ENCODE measurements at regions not wholly inside any gene's neighbourhood (a gene's known extent, or its start where the extent isn't known, plus 50 kb on each side); places are given as distances from the start of the nearest gene placed in this dataset.
A peak's percentile ranks its signal among the peaks of the same experiment; 100 is the strongest.
"Not testable (repeated sequence)": the region's sequence is repeated elsewhere in the genome, so short reads cannot be mapped to it uniquely, and the experiment has no call there.

GRCh38 chr4:73671348-73671747, 51.1 kb upstream of the RASSF6 start:
- not testable (repeated sequence) for H3K9me3 ChIP-seq (ENCODE audit: severe bottlenecking); DNase-seq (ENCODE audit: low spot score); H3K27me3 ChIP-seq (ENCODE audit: insufficient read depth, poor library complexity, severe bottlenecking); H3K36me3 ChIP-seq (ENCODE audit: low read depth); H3K4me3 ChIP-seq (ENCODE audit: severe bottlenecking); H3K27ac ChIP-seq (ENCODE audit: poor library complexity, severe bottlenecking); ATAC-seq (ENCODE audit: low read depth)
- peaks cover 21% of the 10 kb centered on the region for H3K4me1 ChIP-seq (ENCODE audit: insufficient read depth, poor library complexity, severe bottlenecking)

GRCh38 chr4:73673286-73673685, 53.0 kb upstream of the RASSF6 start:
- H3K36me3 ChIP-seq (ENCODE audit: low read depth) = no peaks in the 10 kb centered on the region
- ATAC-seq (ENCODE audit: low read depth) (no peak), DNase-seq (ENCODE audit: low spot score) (no peak)
- H3K27me3 ChIP-seq (ENCODE audit: insufficient read depth, poor library complexity, severe bottlenecking) = no peaks in the 10 kb centered on the region
- peaks cover 36% of the 10 kb centered on the region for H3K4me1 ChIP-seq (ENCODE audit: insufficient read depth, poor library complexity, severe bottlenecking)
- TF ChIP-seq CTCF (IDR thresholded peaks at IDR 0.05; ENCODE audit: poor library complexity, severe bottlenecking) = no peak
- no peak overlapping the region for H3K4me3 ChIP-seq (ENCODE audit: severe bottlenecking)
- no peaks in the 10 kb centered on the region for H3K9me3 ChIP-seq (ENCODE audit: severe bottlenecking)
- no peak overlapping the region for H3K27ac ChIP-seq (ENCODE audit: poor library complexity, severe bottlenecking)

GRCh38 chr4:73674451-73674919, 54.2 kb upstream of the RASSF6 start:
- no peak for TF ChIP-seq CTCF (IDR thresholded peaks at IDR 0.05; ENCODE audit: poor library complexity, severe bottlenecking)

GRCh38 chr4:73675623-73676022, 55.4 kb upstream of the RASSF6 start:
- no peak overlapping the region for H3K4me3 ChIP-seq (ENCODE audit: severe bottlenecking)
- no peak for DNase-seq (ENCODE audit: low spot score)
- H3K27ac ChIP-seq (ENCODE audit: poor library complexity, severe bottlenecking) = peak overlapping the region; percentile 90
- no peaks in the 10 kb centered on the region for H3K27me3 ChIP-seq (ENCODE audit: insufficient read depth, poor library complexity, severe bottlenecking)
- no peaks in the 10 kb centered on the region for H3K9me3 ChIP-seq (ENCODE audit: severe bottlenecking)
- no peak for TF ChIP-seq CTCF (IDR thresholded peaks at IDR 0.05; ENCODE audit: poor library complexity, severe bottlenecking)
- H3K36me3 ChIP-seq (ENCODE audit: low read depth) = no peaks in the 10 kb centered on the region
- H3K4me1 ChIP-seq (ENCODE audit: insufficient read depth, poor library complexity, severe bottlenecking) = peaks cover 47% of the 10 kb centered on the region
- no peak for ATAC-seq (ENCODE audit: low read depth)

More at GRCh38 chr4:73674451-73674919, 54.2 kb upstream of the RASSF6 start:
- H3K27ac ChIP-seq (ENCODE audit: poor library complexity, severe bottlenecking) = peak overlapping the region; percentile 90
- H3K27me3 ChIP-seq (ENCODE audit: insufficient read depth, poor library complexity, severe bottlenecking) = no peaks in the 10 kb centered on the region
- no peaks in the 10 kb centered on the region for H3K36me3 ChIP-seq (ENCODE audit: low read depth)
- no peak overlapping the region for H3K4me3 ChIP-seq (ENCODE audit: severe bottlenecking)
- ATAC-seq (ENCODE audit: low read depth) (peak; percentile 43), DNase-seq (ENCODE audit: low spot score) (no peak)
- H3K4me1 ChIP-seq (ENCODE audit: insufficient read depth, poor library complexity, severe bottlenecking) = peaks cover 39% of the 10 kb centered on the region
- H3K9me3 ChIP-seq (ENCODE audit: severe bottlenecking) = no peaks in the 10 kb centered on the region

- no peak for DNase-seq (ENCODE audit: low spot score)
- H3K4me3 ChIP-seq (ENCODE audit: severe bottlenecking) = no peak overlapping the region
- TF ChIP-seq CTCF (IDR thresholded peaks at IDR 0.05; ENCODE audit: poor library complexity, severe bottlenecking) = no peak
These were observed 55.9 kb upstream of the RASSF6 start for GRCh38 chr4:73676136-73676535.

More at GRCh38 chr4:73676136-73676535, 55.9 kb upstream of the RASSF6 start:
- Histone ChIP-seq H3K27ac (ENCODE audit: poor library complexity, severe bottlenecking) (peak overlapping the region; percentile 90), H3K36me3 (ENCODE audit: low read depth) (no peaks in the 10 kb centered on the region), H3K27me3 (ENCODE audit: insufficient read depth, poor library complexity, severe bottlenecking) (no peaks in the 10 kb centered on the region), H3K4me1 (ENCODE audit: insufficient read depth, poor library complexity, severe bottlenecking) (peaks cover 47% of the 10 kb centered on the region), H3K9me3 (ENCODE audit: severe bottlenecking) (no peaks in the 10 kb centered on the region)
- no peak for ATAC-seq (ENCODE audit: low read depth)
